HG03432 (cell line): ENCODE measurements at regions not wholly inside any gene's neighbourhood (a gene's known extent, or its start where the extent isn't known, plus 50 kb on each side); places are given as distances from the start of the nearest gene placed in this dataset.

ENCODE experiments used
- ATAC-seq: cut with Tn5 transposase; IDR thresholded peaks from one replicate; pipeline ENCODE4 v1.9.1; 2021; ENCODE audit warnings: mild to moderate bottlenecking, moderate library complexity; ENCODE audit not compliant: unreplicated experiment

DNA sequence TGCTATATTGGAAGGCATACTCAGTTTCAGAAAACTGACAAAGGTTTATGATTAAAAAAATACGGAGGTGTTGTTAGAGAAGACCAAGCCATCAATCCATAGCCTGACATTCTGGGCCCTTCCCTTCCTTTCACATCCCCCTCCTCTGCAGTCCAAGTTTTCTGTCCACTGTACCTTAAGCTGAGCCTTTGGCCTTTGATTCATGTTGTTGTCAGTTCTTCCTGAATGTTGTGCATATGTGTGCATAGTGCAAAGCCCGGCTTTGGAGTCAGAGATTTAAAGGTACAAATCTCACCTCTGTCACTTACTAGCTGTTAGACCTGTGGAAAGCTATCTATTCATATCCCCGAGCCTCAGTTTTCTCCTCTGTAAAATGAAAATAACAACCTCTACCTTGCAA is 104.9 kb upstream of the AGBL1 start:
- ATAC-seq: no peak

GRCh38 chr15:85976102-85976501 is 103.6 kb upstream of the AGBL1 start:
- no peak for ATAC-seq

DNA sequence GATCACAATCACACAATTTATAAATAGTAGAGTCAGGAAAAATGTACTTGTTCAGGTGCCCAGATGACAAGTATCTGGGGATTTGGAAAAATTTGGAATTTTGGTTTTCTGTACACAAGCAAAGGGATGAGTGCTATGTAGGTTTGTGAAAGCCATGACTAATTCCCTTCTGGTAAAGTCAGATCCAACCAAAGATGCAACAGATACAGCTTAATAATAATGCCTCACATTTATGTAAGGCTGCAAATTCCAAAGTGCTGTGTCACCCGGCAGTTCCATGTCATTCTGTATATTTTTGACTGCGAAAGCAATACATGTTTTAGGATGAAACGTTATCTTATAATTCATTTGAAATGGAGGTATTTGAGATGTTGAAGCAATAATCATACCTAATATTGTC is 102.7 kb upstream of the AGBL1 start:
- ATAC-seq: no peak

GRCh38 chr15:85977586-85977985 is 102.1 kb upstream of the AGBL1 start:
- no peak for ATAC-seq

- ATAC-seq: no peak
Measured at GRCh38 chr15:85979929-85980328, 99.7 kb upstream of the AGBL1 start.

- no peak for ATAC-seq
Measured at GRCh38 chr15:85980946-85981345, 98.7 kb upstream of the AGBL1 start.

- no peak for ATAC-seq
Measured at GRCh38 chr15:85984241-85984640, 95.4 kb upstream of the AGBL1 start.

GRCh38 chr15:85986116-85986515 is 93.6 kb upstream of the AGBL1 start:
- no peak for ATAC-seq

DNA sequence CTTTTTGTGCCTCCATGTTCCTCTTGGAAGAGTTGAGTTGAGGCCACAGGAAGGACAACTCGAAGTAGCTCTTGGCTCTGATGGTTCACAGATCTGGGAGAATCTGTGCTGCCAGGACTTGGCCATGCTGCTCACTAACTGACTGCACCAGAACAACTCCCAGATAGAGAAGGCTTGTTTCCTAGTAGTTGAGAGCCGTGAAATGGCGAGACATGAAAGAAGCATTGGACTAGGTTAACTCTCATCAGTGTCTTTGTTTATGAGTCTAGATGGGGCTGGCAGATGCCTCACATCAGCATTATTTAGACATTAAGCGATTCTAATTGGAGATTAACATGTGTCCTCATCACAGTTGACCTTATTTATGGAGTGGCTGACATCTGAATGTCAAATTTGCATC is 92.9 kb upstream of the AGBL1 start:
- ATAC-seq: no peak

DNA sequence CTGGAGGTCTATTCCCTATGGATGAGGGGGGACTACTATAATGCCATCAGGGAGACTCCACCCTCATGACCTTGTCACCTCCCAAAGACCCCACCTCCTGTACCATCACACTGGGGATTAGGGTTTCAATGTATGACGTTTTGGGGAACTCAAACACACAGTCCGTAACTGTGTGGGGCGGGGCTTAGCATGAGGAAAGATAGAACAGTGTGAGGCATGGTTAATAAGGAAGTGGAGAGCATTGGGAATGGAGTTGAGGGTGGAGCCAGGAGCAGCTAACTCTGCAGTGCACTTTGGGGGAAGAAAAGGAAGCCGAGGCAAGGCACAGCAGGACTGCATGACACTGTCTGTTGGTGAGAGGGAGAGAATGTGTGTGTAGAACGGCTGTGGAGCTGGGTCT is 90.9 kb upstream of the AGBL1 start:
- ATAC-seq: no peak

DNA sequence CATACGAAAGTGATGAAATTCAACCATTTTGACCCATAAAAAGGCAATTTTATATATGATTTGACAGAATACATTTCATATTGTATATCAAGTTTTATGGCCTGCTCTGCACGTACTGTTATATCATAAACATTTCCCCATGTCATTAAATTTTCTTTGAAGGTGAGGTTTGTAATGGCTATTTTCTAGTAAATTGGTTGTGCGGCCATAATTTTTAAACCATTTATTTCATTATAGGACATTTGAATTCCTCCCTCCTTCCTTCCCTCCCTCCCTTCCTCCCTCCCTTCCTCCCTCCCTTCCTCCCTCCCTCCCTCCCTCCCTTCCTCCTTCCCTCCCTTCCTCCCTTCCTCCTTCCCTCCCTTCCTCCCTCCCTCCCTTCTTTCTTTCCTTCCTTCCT is 87.4 kb upstream of the AGBL1 start:
- ATAC-seq: no peak

- ATAC-seq: no peak
Measured at GRCh38 chr15:85993116-85993515, 86.6 kb upstream of the AGBL1 start.

DNA sequence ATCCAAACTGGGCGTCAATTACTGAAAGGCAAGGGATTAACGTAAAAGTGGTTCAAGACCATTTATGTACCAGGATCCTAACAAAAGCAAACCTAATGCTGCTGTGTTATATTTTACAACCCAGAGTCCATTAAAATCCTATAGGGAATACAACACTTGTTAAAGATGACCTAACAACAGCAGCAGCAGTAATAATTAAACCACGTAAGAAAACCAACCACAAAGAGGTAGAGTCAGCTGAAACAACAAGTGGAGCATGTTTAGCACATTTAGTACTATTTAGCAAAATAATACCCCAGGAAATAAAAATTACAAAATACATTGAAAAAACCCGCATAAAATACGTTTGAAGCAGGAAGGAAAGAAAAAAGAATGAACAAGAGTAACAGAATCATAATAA is 82.1 kb upstream of the AGBL1 start:
- ATAC-seq: no peak

- ATAC-seq: no peak
Measured at GRCh38 chr15:85999658-86000057, 80.0 kb upstream of the AGBL1 start.

DNA sequence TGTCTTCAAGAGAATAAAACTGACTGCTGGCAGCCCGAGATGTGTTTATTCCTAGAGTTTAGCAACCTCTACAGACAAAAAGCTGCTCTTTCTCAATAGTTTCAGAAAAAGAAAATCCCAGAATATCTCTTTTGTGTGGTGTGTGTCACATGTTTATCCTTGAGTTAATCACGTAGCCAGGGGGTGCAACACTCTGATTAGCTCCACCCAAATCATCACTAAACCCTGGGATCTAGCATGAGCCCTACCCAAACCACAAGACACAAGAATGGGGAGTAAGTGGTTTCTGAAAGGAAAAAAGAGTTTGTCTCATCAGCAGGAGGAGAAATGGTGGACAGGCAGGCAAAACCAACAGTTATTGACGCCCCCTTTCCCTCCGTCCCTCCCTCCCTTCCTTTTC is 78.5 kb upstream of the AGBL1 start:
- ATAC-seq: no peak

DNA sequence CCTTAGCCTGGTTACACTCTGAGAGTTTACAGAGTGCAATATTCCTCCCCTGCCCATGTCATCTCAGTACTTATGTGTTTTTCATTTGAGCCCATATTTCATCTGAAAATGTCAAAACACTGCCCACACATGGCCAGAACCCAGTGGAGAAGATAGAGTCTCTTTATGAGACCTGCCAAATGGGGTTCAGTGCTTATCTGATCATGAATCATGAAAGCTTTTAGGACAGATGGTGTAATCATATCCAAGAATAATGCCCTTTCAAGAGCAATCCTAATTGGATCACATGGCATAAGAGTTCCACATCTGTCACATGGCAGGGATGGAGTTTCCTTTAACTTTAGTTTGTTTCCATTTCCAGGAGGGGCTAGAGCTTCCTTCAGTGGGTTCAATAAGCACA is 77.2 kb upstream of the AGBL1 start:
- no peak for ATAC-seq

DNA sequence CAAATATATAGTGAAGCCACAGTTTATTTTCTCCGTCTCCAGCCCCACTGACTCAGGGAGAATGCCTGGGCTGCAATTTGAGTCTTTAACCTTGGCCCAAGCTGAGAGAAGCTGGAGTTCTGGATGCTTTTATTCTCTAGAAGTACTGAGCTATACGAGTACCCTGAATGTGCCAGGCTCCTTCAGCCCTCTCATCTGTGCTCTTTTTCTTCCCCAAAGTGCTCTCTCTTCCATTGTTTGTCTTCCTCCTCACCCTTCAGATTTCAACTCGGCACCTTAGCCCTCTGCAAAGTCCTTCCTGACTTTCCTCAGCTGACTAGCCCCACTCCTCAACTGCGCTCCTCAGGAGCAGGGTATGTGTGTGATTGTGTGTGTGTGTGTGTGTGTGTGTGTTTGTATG is 75.6 kb upstream of the AGBL1 start:
- no peak for ATAC-seq

DNA sequence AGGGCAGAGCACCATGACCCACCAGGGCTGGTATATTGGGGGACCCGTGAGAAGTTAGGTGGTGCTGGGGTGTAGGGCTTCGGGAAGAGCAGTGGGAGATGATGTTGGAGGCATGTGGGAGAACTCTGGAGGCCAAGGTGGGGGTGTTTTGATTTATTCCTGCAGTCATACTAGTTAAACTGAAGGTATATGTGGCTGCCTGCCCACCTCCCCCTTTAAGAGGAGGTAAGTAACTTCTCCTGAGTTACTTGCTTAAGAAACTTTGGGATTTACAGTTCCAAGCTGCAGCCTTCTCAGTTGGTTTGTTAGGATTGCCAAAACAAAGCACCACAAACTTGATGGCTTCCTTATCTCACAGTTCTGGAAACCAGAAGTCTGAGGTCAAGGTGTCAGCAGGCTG is 73.1 kb upstream of the AGBL1 start:
- ATAC-seq: no peak

- no peak for ATAC-seq
Measured at GRCh38 chr15:86009727-86010126, 69.9 kb upstream of the AGBL1 start.

GRCh38 chr15:86010398-86010797 is 69.3 kb upstream of the AGBL1 start:
- no peak for ATAC-seq

DNA sequence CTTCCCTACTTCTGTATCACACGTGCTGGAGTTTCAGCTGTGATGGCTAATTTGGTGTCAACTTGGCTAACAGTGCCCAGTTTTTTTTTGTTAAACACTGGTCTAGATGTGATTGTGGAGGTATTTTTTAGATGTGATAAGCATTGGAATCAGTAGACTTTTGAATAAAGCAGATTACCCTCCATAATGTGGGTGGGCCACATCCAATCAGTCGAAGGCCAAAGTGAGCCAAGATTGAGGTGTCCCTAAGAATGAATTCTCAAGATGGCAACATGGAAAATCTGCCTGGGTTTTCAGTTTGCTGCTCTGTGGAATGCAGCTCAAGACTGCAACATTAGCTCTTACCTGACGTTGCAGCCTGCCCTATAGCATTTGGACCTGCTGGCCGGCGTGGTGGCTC is 68.8 kb upstream of the AGBL1 start:
- no peak for ATAC-seq

DNA sequence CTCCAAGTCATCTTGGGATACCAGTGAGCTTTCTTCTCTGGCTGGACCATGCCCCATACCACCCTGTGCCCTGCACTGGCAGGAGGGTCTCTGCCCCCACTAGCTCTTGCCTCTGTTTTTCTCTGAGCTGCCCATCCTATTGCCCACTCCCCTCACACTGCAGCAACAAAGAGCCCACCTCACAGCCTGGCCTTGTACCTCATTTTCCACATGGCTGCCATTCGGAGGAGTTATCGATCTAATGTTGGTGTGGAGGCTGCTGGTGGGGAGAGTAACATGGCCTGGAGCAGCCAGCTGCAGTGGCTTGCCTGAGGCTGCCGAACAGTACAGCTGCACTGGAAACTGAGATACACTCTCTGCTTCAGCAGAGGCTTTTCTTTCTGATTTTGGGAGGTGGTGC is 65.7 kb upstream of the AGBL1 start:
- ATAC-seq: no peak

- no peak for ATAC-seq
Measured at GRCh38 chr15:86016750-86017149, 62.9 kb upstream of the AGBL1 start.

- ATAC-seq: no peak
Measured at GRCh38 chr15:86018679-86019078, 61.0 kb upstream of the AGBL1 start.
